ENCODE measurements at regions not wholly inside any gene's neighbourhood (a gene's known extent, or its start where the extent isn't known, plus 50 kb on each side); places are given as distances from the start of the nearest gene placed in this dataset.

GRCh38 chr5:158380661-158381060 is 521.7 kb upstream of the CLINT1 start:
- ATAC-seq (no peak), DNase-seq (ENCODE audit: low spot score) (no peak)

- DNase-seq (ENCODE audit: low spot score): no peak
- ATAC-seq: no peak
Measured at GRCh38 chr5:158378931-158379330, 520.0 kb upstream of the CLINT1 start.

- ATAC-seq (no peak), DNase-seq (ENCODE audit: low spot score) (no peak)
Measured at GRCh38 chr5:158376679-158377078, 517.7 kb upstream of the CLINT1 start.

GRCh38 chr5:158375531-158375930 is 516.6 kb upstream of the CLINT1 start:
- ATAC-seq: no peak
- no peak for DNase-seq (ENCODE audit: low spot score)

- no peak for ATAC-seq
- no peak for DNase-seq (ENCODE audit: low spot score)
Measured at GRCh38 chr5:158373608-158374395, 514.9 kb upstream of the CLINT1 start.

- DNase-seq (ENCODE audit: low spot score): no peak
- no peak for ATAC-seq
Measured at GRCh38 chr5:158369241-158369640, 510.3 kb upstream of the CLINT1 start.

GRCh38 chr5:158368686-158369085 is 509.7 kb upstream of the CLINT1 start:
- DNase-seq (ENCODE audit: low spot score) (no peak), ATAC-seq (no peak)

- DNase-seq (ENCODE audit: low spot score) (no peak), ATAC-seq (no peak)
Measured at GRCh38 chr5:158364367-158364766, 505.4 kb upstream of the CLINT1 start.

- ATAC-seq (no peak), DNase-seq (ENCODE audit: low spot score) (no peak)
Measured at GRCh38 chr5:158354958-158355357, 496.0 kb upstream of the CLINT1 start.

GRCh38 chr5:158351485-158352125 is 492.7 kb upstream of the CLINT1 start:
- ATAC-seq: no peak

GRCh38 chr5:158349987-158350386 is 491.0 kb upstream of the CLINT1 start:
- DNase-seq (ENCODE audit: low spot score) (no peak), ATAC-seq (no peak)

More at GRCh38 chr5:158351485-158352125, 492.7 kb upstream of the CLINT1 start:
- no peak for DNase-seq (ENCODE audit: low spot score)

GRCh38 chr5:158344376-158344775 is 485.4 kb upstream of the CLINT1 start:
- DNase-seq (ENCODE audit: low spot score): no peak
- ATAC-seq: no peak

GRCh38 chr5:158340608-158341007 is 481.7 kb upstream of the CLINT1 start:
- no peak for ATAC-seq
- DNase-seq (ENCODE audit: low spot score): no peak

GRCh38 chr5:158326256-158326655 is 467.3 kb upstream of the CLINT1 start:
- DNase-seq (ENCODE audit: low spot score): no peak
- no peak for ATAC-seq

- no peak for DNase-seq (ENCODE audit: low spot score)
- no peak for ATAC-seq
Measured at GRCh38 chr5:158324236-158324635, 465.3 kb upstream of the CLINT1 start.

- ATAC-seq (peak; percentile 75), DNase-seq (ENCODE audit: low spot score) (no peak)
Measured at GRCh38 chr5:158322620-158323019, 463.7 kb upstream of the CLINT1 start.

- ATAC-seq (peak; percentile 16), DNase-seq (ENCODE audit: low spot score) (no peak)
Measured at GRCh38 chr5:158320934-158321333, 462.0 kb upstream of the CLINT1 start.

- ATAC-seq: no peak
- DNase-seq (ENCODE audit: low spot score): no peak
Measured at GRCh38 chr5:158320178-158320674, 461.3 kb upstream of the CLINT1 start.

- DNase-seq (ENCODE audit: low spot score): no peak
- ATAC-seq: no peak
Measured at GRCh38 chr5:158317507-158317906, 458.6 kb upstream of the CLINT1 start.

GRCh38 chr5:158313733-158314464 is 455.0 kb upstream of the CLINT1 start:
- ATAC-seq (no peak), DNase-seq (ENCODE audit: low spot score) (no peak)

GRCh38 chr5:158313027-158313732 is 454.2 kb upstream of the CLINT1 start:
- ATAC-seq (no peak), DNase-seq (ENCODE audit: low spot score) (no peak)

Measured in left lobe of liver (tissue), 2 donors.